NCI-H2196 (cell line): ENCODE measurements at regions not wholly inside any gene's neighbourhood (a gene's known extent, or its start where the extent isn't known, plus 50 kb on each side); places are given as distances from the start of the nearest gene placed in this dataset.
A peak's percentile ranks its signal among the peaks of the same experiment; 100 is the strongest.

Source experiments
- DNase-seq: peaks from one replicate; lab custom pipeline; 2025; ENCODE audit not compliant: unreplicated experiment; lab: John Stamatoyannopoulos, UW

DNA sequence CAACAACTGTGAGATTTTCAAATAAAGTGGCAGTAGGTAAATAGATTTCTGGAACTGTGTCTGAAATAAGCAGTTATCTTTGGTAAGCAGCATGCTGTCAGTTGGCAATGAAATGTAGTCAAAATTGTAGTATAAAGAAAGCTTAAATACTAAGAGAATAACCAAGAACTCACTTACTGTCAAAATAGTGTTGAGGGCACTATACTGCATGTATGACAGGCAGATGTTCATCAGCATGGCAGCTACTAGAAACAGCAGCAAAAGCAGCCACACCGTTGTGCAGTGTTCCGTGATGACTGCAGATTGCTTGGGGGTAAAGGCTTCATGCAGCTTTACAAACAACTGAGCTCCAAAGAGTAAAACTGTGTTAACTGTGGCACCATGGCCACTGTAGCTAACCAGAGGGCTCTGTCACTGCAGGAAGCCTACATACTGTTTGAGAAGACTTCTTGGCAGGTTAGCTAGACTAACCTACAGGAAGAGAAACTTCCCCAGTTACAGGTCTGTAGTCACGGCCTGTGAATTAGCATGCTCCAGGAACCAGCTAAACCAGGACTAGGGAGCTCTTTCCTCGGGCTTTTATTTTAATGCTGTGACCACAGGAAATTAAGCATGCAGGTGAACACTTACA, 459.7 kb downstream of the TBL1XR1 start:
- no peak for DNase-seq

DNA sequence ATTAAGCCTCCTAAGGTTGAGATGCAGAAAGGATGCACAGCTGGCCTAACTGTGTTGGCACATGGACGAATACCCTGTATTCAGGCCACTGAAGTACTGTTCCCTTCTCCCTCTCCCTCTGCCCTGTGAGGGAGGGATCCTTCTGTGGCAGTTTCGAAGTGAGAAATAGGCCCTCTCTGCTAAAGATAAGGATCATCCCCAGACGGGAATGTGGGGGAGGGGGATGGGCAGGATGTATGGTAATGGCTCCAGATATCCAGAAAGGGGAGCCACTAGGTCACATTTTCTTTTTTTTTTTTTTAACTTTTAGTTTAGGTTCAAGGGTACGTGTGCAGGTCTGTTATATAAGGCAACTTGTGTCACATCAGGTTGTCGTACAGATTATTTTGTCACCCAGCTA, 463.1 kb downstream of the TBL1XR1 start:
- no peak for DNase-seq

DNA sequence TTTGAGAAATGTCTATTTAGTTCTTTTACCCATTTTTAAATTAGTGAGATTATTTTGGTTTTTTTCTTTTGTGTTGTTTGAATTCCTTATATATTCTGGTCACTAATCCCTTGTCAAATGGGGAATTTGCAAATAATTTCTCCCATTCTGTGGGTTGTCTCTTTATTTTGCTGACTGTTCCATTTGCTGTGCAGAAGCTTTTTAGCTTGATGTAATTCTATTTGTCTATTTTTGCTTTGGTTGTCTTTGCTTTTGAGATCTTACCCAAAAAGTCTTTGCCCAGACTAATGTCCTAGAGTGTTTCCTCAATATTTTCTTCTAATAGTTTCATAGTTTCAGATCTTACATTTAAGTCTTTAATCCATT, 472.9 kb downstream of the TBL1XR1 start:
- no peak for DNase-seq

DNA sequence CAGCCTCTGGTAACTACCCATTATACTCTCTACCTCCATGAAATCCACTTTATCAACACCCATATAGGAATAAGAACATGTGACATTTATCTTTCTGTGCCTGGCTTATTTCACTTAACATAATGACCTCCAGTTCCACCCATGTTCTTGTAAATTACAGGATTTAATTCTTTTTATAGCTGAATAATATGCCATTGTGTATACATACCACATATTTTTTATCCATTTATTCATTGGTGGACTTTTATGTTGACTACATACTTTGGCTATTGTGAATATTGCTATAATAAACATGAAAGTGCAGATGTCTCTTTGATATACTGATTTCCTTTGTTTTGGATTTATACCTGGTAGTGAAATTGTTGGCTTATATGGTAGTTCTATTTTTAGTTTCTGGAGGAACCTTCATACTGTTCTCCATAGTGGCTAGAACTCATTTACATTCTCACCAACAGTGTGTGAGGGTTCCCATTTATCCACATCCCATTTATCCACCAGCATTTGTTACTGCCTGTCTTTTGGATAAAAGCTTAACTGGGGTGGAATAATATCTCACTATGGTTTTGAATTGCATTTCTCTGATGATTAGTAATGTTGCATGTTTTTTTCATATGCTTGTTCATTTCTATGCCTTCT, 473.4 kb downstream of the TBL1XR1 start:
- no peak for DNase-seq

DNA sequence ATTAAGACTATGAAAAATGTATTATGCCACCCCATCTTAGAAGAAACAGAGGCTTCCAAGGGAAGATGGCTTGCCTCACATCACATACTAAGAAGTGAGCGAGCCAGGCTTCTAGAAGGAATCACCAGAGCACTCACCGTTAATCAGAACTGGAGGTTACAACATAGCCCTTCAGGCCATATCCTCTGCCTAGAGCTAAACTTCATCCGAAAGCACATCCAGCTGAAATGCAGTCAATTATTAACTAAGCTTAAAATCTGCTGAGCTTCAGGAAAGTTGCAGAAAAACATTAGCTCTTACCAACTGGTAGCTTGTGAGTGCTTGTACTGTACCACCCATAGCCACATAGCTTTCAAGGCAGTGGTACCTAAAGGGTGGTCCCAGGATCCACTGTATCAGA, 483.2 kb downstream of the TBL1XR1 start:
- DNase-seq, result no peak

DNA sequence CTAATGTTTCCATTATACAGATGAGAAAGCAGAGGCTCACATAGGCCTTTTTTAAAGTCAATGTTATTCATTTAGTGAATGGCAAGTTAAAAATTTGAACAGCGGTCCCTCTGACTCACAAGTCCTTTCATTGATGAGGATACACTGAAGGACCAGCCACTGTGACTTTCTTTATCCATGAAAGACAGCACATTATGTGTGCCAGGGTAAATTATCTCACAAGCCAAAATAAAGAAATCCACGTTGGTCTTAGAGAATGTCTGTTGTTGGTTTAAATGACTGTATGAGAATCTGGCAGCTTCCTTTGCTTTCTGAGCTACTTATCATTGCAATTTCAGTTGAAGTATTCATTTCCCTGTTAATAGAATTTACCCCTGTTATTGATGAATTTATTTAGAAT, 485.1 kb downstream of the TBL1XR1 start:
- DNase-seq, result no peak

DNA sequence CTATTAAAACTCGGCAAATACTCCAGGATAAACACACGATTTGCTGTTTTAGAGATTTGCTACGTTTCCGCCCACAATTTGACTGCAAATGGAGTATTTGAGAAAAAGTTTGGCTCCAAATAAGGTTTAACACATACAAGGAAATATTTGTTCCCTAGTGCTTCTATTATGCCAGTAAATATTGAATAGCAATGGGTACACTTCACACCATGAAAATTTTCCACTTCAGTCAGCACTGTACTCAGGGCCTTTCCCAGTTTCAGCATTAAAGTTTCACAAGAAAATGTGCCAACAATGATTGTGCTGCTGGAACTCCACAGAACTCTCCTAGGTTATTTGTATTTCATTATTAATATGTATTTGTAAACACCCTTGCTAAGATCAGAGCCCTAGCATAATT, 498.0 kb downstream of the TBL1XR1 start:
- DNase-seq, result no peak

DNA sequence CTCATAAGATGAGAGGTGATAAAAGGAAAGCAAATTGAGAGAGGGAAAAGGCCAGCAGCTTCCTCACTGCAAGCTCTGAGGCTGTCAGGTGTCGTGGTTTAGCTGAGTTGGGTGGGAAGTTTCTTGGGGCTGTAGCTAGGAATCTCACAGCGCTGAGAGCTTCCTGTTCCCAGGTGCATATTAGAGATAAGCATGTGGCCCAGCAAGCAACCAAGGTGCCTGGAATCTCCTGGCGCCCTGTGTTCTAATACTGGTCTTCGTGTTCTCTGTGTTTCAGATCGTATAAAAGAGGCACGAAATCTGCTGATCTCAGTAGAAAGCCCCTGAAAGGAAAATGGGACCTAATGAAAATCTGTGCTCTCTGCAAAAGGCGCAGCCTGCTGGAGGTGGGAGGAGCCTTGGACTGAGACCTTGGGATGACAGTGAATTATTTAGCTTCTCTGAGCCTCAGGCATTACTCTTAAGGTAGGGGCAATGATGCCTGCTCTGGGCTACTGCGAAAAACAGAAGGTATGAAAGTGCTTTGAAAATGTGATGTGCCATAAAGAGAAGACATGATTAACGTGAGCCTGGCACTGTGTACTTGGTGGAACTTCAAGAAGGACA, 499.9 kb downstream of the TBL1XR1 start:
- no peak for DNase-seq

DNA sequence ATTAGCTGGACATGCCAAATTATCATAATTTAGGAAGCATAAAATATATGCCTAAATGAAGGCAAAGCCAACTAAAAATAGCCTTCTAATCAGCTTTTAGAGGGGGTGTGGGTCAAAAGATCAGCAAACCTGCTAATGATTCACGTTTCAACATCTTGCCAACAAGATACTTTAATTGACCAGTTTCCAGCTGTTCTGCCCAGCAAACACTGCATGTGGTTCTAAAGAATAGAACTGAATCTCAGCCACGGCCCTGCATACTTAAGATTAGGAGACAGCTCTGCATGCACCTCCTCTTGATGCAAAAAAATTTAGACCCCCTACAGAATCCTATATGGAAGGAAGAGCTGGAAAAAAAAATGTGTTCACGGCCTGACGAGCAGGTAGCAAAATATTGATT, 500.5 kb downstream of the TBL1XR1 start:
- no peak for DNase-seq

DNA sequence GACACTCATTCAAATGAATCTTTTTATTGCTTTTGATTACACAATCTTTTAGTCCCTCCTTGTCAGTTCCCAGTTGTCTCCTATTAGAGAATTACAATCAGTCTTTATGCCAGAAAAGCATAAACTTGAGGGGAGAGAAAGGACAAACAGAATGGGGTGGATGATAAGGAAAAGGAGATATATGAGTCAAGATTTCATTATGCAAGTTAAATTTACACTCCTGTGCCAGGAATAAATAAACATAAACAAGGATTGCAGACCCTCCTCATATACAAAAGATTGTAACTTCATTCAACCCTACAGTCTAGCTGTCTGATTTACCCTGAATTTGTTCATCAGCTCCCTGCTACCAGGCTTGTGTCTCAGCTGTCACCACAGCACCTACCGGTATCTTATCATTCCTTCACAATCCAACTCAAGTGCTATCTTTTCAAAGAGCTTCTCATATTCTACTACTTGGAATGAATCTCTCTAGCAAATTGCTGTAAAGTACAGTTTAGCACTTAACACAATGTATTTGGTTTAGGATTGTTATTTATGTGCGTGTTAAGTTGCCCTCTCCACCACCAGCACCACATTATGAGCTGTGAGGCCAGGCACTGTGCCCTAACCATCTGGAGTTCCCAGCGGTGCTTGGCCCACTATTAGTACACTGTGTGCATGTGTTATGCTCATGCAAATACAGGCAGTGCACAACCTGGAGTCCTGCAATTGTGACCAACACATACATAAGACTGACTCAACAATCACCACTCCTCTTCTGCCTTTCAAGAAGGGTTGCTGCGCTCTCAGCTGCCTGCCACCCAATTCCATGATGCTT, 504.1 kb downstream of the TBL1XR1 start:
- DNase-seq, result no peak

DNA sequence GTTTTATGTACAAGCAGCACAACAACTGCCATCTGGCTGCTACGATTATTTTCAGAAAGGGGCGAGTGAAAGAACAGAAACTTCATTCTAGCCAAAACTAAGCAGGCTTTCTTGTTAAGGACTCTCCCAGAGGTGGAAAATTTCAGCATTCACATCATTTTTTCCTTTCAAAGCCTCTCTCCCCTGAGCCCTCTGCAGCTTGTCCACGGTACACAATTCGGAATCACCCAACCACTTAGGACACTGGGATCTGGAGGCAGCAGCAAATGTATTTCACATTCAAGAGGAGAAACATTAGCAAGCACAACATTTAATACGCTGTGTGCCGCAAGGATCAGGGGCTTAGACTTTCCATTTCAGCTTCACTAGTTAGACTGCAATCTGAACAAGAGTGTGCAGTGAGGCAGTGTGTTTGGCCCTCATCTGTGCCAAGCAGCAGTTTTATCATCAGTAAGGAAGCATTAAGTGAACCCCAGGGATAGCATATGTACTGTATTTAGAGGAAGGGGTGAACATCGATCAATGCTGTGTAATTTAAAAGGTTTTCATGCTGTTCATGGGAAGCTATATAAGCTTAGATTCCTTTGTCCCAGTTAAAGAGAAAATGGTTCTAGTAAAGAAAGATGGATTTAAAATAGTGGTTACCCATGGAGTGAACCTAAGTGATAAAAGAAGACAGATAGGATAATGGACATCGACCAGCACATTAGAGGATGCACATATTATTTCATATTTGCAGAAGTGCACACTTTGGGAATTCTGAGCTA, 504.9 kb downstream of the TBL1XR1 start:
- DNase-seq, result no peak

DNA sequence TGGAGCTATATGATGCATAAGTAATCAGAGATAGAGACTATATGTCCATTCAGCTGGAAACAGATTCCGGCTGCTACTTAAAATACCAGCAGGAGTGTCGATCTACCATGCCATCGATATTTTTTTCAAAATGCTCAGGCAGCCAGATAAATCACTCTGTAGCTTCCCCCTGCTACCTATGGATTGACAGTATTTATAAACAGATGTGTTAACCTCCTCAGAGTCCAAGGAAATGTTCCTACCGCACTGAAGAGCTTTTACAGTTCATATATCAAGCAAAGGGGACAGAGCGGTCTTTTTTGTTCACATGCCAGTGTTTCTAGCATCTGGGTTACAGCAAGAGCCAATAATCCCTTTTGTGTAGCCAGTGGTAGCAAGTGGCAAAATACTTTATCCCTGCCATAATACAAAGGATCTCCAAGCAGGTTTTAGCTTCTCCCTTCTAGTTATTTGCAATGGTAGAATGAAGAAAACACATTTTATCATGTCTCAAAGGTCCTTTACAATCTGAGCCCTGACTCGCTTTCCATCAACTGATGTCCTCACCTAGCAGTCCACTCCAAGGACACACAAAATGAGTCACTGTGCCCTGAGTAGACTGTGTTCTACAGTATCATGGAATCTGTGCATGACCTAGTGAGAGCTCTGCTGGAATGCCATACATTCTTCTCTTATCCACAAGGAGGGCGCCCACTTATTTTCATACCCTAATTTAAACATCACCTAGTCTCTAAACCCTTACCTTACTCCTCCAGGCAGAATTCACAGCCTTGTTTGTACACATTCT, 507.0 kb downstream of the TBL1XR1 start:
- DNase-seq, result no peak

DNA sequence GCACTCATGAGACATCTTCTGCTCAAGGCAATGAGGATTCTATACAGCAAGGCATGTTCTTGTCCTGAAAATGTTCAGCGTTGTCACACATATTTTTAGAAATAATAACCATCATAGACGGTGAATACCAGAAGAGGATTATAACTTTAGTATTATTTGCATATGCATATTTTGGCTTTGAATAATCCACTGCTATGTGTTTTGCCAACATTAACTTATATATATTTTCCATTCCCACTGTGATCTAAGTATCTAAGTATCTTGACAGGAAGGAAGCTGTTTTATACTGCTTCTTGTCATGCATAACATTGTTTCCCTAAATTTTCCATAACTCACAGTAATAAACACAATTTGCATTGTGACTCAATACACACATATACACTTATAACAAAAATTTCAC, 509.5 kb downstream of the TBL1XR1 start:
- DNase-seq, result no peak

DNA sequence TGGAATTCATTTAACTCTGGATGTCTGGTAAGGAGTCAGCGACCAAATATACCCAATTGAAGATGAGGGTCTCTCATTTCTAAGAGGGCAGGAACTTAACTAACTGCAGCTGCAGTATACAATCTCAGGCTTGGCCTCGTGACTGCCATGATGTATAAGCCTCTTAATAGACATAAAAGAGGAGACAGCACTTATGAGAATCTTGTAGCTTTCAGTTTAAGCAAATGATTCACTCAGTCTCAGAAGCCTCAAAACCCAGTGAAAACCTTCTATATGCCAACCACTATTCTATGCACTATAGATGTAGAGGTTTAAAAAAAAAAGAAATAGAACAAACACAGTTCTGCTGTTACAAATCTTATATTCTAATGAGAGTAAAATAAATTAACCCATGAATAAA, 513.9 kb downstream of the TBL1XR1 start:
- DNase-seq, result no peak

DNA sequence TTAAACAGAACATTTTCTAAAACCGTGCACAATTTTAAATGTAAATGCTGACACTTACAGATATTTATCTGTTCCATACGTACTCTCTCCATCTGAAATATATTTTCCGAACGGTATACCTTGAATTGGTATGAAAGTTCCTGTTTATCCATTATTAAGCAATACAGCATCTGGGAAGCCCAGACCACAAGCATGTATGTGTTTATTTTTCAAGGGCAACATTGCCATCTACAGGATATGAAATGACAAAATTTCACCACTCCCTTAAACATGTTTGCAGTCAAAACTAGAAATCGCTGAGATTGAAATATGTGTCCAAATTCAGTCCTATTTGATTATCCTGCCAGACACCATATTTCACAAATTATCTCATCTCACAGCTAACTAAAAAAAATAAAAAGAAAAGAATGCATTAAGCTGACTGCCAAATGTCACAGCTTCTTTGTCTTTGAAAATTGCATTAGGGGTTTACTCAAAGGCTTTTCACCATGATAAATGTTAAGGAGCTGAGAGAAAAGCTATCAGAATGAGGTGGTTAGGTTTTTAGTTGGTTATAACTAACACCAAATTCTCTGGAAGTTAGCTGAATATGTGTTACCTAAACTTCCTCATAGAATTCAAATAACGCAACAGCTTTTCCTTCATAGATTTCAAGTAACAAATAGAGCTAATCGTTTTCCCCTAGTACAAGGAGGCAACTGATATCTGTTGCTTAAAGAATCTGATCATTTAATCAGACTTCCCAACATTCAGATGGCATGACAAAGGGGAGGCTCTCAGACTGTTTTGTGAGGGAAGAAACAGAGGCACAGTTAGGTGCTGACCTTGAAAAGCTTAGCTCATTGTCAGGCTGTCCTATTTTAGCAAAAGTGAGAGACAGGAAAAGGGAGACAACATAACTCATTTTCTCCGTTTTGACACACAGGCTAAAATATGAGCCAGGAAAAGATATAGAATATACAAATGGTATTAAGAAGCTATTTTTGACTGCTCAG, 533.1 kb downstream of the TBL1XR1 start:
- peak; percentile 42 for DNase-seq

DNA sequence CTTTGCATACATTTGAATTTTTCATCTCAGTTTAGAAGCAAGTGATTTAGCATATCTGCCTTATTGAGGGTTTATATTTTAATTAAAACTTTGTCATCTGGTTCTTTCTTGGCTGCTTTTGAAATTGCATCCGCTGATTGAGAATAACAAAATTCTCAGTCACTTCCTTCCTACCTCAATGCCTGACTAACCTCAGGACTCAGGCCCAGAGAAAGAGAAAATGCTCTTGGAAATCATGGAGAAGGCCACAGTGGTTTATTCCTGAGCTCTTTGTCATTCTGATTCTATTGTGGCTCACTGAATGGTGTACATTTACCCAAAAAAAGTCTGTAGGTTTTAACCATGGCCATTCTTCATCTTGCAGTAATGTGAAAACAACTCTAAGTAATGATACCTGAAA, 533.9 kb downstream of the TBL1XR1 start:
- no peak for DNase-seq

DNA sequence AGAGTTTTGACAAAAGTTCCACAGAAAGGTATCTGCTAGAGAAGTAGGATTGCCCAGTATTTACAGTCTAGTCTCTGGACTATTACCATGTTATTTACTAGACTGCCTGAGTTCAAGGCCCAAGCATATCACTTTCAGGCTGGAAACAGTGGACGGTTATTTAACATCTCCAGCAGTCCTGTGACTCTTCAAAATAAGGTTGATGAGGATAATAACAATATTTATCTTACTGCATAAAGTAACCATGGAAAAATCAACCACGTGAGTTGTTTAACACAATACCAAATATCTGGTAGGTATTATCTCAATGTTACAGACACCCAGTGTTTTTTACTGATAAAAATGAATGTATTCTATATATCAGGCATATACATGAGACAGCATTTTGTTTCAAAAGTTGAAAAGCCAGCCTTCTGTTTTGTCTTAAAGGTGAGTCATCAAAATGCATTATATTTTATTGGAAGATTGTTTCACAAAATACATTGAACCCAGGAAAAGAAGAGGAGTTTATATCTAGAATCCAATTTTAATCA, 535.8 kb downstream of the TBL1XR1 start:
- no peak for DNase-seq

DNA sequence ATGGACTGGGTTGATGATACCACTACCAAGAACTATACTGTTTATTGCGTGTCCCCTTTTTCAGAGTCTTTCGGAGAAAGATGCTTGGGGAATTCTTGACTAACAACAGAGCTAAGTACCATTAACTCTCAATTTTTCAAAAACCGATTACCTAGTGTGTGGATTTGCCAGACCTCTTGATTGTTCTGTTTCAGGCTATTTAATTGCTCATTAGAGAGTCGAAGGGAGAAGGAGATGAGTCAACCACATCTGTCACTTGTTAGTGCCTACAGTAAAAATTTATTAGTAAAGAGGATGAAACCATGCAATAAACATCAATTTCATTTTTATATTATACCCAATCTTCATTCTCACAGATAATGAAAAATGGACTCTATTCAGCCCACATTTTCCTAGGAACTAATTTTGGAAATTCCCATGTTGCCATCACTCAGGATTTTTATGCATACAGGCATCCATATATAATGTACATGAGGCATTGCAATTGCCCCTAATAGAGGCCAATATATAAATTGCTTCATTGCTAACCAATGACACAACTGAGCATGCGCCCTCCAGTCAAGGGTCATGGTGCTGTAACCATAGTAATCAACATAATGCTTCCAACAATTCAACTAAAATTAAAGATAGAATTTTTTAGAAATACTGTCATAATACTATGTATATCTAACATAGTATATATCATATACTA, 541.7 kb downstream of the TBL1XR1 start:
- no peak for DNase-seq
